ENCODE measurements at regions not wholly inside any gene's neighbourhood (a gene's known extent, or its start where the extent isn't known, plus 50 kb on each side); places are given as distances from the start of the nearest gene placed in this dataset.

GRCh38 chr12:89880690-89881350 lies 172.2 kb upstream of the ATP2B1 start:
- TF ChIP-seq CTCF (IDR thresholded peaks at IDR 0.05) = no peak
- H3K4me1 ChIP-seq = no peaks in the 10 kb centered on the region
- intact Hi-C loops (cut with DNase I) = no loop called here
- 60 to 72% (median 70%) methylated on average over 4 of the region's 4 CpGs for WGBS, 3 donors
- H3K9me3 ChIP-seq = no peaks in the 10 kb centered on the region
- no peak for DNase-seq
- no peaks in the 10 kb centered on the region for H3K36me3 ChIP-seq (ENCODE audit: insufficient read depth in 1 of 2, low read depth in 1 of 2)
- H3K4me3 ChIP-seq = no peak overlapping the region
- H3K27ac ChIP-seq = no peak overlapping the region
- no peaks in the 10 kb centered on the region for H3K27me3 ChIP-seq (ENCODE audit: insufficient read depth in 3 of 3, low read length in 2 of 3)
- ATAC-seq = no peak

GRCh38 chr12:89879766-89880165 lies 171.1 kb upstream of the ATP2B1 start:
- Histone ChIP-seq H3K9me3 (no peaks in the 10 kb centered on the region), H3K4me1 (no peaks in the 10 kb centered on the region), H3K4me3 (no peak overlapping the region), H3K27me3 (ENCODE audit: insufficient read depth in 3 of 3, low read length in 2 of 3) (no peaks in the 10 kb centered on the region), H3K27ac (no peak overlapping the region), H3K36me3 (ENCODE audit: insufficient read depth in 1 of 2, low read depth in 1 of 2) (no peaks in the 10 kb centered on the region)
- intact Hi-C loops (cut with DNase I) = no loop called here
- WGBS, 3 donors = 86 to 100% (median 91%) methylated on average over 1 of the region's 1 CpG
- TF ChIP-seq CTCF (IDR thresholded peaks at IDR 0.05) = no peak
- ATAC-seq (no peak), DNase-seq (no peak)

- no peaks in the 10 kb centered on the region for H3K4me1 ChIP-seq
- no peak for ATAC-seq
- TF ChIP-seq CTCF (IDR thresholded peaks at IDR 0.05) = no peak
- H3K27me3 ChIP-seq (ENCODE audit: insufficient read depth in 3 of 3, low read length in 2 of 3) = no peaks in the 10 kb centered on the region
- intact Hi-C loops (cut with DNase I) = no loop called here
- no peaks in the 10 kb centered on the region for H3K36me3 ChIP-seq (ENCODE audit: insufficient read depth in 1 of 2, low read depth in 1 of 2)
- no peak overlapping the region for H3K27ac ChIP-seq
- H3K9me3 ChIP-seq = no peaks in the 10 kb centered on the region
- DNase-seq = no peak
- no peak overlapping the region for H3K4me3 ChIP-seq
- WGBS, 3 donors = 59 to 81% (median 63%) methylated on average over 2 of the region's 2 CpGs
These were observed 170.3 kb upstream of the ATP2B1 start for GRCh38 chr12:89878950-89879349.

GRCh38 chr12:89878327-89878726 lies 169.7 kb upstream of the ATP2B1 start:
- TF ChIP-seq CTCF (IDR thresholded peaks at IDR 0.05) = no peak
- H3K36me3 ChIP-seq (ENCODE audit: insufficient read depth in 1 of 2, low read depth in 1 of 2) = no peaks in the 10 kb centered on the region
- H3K27ac ChIP-seq = no peak overlapping the region
- DNase-seq = no peak
- H3K4me3 ChIP-seq = no peak overlapping the region
- H3K9me3 ChIP-seq = no peaks in the 10 kb centered on the region
- 97 to 99% (median 98%) methylated on average over 6 of the region's 6 CpGs for WGBS, 3 donors
- no peaks in the 10 kb centered on the region for H3K27me3 ChIP-seq (ENCODE audit: insufficient read depth in 3 of 3, low read length in 2 of 3)
- ATAC-seq = no peak
- H3K4me1 ChIP-seq = no peaks in the 10 kb centered on the region
- intact Hi-C loops (cut with DNase I) = no loop called here

GRCh38 chr12:89877671-89878070 lies 169.0 kb upstream of the ATP2B1 start:
- Histone ChIP-seq H3K27me3 (ENCODE audit: insufficient read depth in 3 of 3, low read length in 2 of 3) (no peaks in the 10 kb centered on the region), H3K4me1 (no peaks in the 10 kb centered on the region), H3K9me3 (no peaks in the 10 kb centered on the region), H3K4me3 (no peak overlapping the region), H3K36me3 (ENCODE audit: insufficient read depth in 1 of 2, low read depth in 1 of 2) (no peaks in the 10 kb centered on the region), H3K27ac (no peak overlapping the region)
- no peak for DNase-seq
- ATAC-seq = no peak
- TF ChIP-seq CTCF (IDR thresholded peaks at IDR 0.05) = no peak
- intact Hi-C loops (cut with DNase I) = no loop called here
- 92 to 93% (median 93%) methylated on average over 3 of the region's 3 CpGs for WGBS, 3 donors

All from psoas muscle (tissue), 7 donors.